Vagina (tissue), 2 donors: ENCODE measurements at regions not wholly inside any gene's neighbourhood (a gene's known extent, or its start where the extent isn't known, plus 50 kb on each side); places are given as distances from the start of the nearest gene placed in this dataset.

ENCODE experiments used
- POLR2A ChIP-seq, 2 donors: fragments of 450-650 bp; IDR thresholded peaks; one replicate each; pipeline ENCODE4 v1.6.1; 2017; ENCODE audit warnings: antibody characterized with exemption in 2 of 2, mild to moderate bottlenecking in 2 of 2, moderate library complexity in 2 of 2
- POLR2AphosphoS5 ChIP-seq, 2 donors: sonication (generic); formaldehyde crosslinking; IDR thresholded peaks; one replicate each; pipeline ENCODE4 v1.9.0; 2017; ENCODE audit warnings: antibody characterized with exemption in 2 of 2, mild to moderate bottlenecking in 2 of 2, low read depth in 1 of 2; ENCODE audit not compliant: insufficient read depth in 1 of 2
- TF ChIP-seq, protein P1 (sequence below), 3 experiments: fragments of 450-650 bp in 2 of 3; fragments of 200-600 bp in 1 of 3; sonication (generic) in 1 of 3; IDR thresholded peaks; one replicate each; pipeline ENCODE4 v1.5.1; 2017 to 2019; ENCODE audit warnings: antibody characterized with exemption in 3 of 3, mild to moderate bottlenecking in 2 of 3, moderate library complexity in 2 of 3

DNA sequence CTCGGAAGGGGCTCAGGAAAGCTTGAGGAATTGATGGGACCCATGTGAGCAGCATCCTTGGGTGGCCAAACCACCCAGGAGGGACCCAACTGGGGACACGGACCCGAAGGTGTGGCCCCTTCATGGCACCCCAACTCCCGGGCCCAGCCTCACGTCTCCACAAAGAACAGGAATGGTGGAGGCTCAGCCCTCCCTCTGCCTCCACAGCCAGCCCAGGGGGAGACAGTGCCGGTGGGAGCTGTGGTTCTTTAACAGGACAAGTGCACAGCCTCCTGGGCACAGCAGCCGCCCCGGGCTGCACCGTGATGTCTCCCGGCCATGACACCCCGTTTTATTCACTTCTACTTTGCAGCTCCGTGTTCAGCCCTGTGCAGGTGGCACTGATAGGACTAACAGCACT is 587.2 kb downstream of the BRD1 start:
- TF ChIP-seq POLR2A (IDR thresholded peaks at IDR 0.05) (no peak), POLR2AphosphoS5 (IDR thresholded peaks at IDR 0.05; ENCODE audit: insufficient read depth in 1 of 2, low read depth in 1 of 2) (no peak)
- TF ChIP-seq, protein P1, sequence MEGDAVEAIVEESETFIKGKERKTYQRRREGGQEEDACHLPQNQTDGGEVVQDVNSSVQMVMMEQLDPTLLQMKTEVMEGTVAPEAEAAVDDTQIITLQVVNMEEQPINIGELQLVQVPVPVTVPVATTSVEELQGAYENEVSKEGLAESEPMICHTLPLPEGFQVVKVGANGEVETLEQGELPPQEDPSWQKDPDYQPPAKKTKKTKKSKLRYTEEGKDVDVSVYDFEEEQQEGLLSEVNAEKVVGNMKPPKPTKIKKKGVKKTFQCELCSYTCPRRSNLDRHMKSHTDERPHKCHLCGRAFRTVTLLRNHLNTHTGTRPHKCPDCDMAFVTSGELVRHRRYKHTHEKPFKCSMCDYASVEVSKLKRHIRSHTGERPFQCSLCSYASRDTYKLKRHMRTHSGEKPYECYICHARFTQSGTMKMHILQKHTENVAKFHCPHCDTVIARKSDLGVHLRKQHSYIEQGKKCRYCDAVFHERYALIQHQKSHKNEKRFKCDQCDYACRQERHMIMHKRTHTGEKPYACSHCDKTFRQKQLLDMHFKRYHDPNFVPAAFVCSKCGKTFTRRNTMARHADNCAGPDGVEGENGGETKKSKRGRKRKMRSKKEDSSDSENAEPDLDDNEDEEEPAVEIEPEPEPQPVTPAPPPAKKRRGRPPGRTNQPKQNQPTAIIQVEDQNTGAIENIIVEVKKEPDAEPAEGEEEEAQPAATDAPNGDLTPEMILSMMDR (IDR thresholded peaks at IDR 0.05): no peak
